Breast epithelium (tissue), 3 donors: ENCODE measurements at regions not wholly inside any gene's neighbourhood (a gene's known extent, or its start where the extent isn't known, plus 50 kb on each side); places are given as distances from the start of the nearest gene placed in this dataset.

ENCODE experiments used
- CTCF ChIP-seq, 3 donors: fragments of 450-650 bp; IDR thresholded peaks; one replicate each; pipeline ENCODE4 v1.5.1; 2016 to 2017; ENCODE audit warnings: antibody characterized with exemption in 3 of 3, mild to moderate bottlenecking in 3 of 3, moderate library complexity in 3 of 3
- POLR2A ChIP-seq: fragments of 450-650 bp; IDR thresholded peaks from one replicate; pipeline ENCODE4 v1.6.1; 2016; ENCODE audit warnings: antibody characterized with exemption, mild to moderate bottlenecking, moderate library complexity
- POLR2AphosphoS5 ChIP-seq, 3 donors: sonication (generic); formaldehyde crosslinking; IDR thresholded peaks; one replicate each; pipeline ENCODE4 v1.6.1; 2017; ENCODE audit warnings: antibody characterized with exemption in 3 of 3

- no peak for TF ChIP-seq CTCF (IDR thresholded peaks at IDR 0.05)
- TF ChIP-seq POLR2A = no peak
- TF ChIP-seq POLR2AphosphoS5 (IDR thresholded peaks at IDR 0.05) = no peak
Observed at GRCh38 chr6:165890404-165890735, 227.3 kb upstream of the PDE10A start.
